ENCODE measurements at regions not wholly inside any gene's neighbourhood (a gene's known extent, or its start where the extent isn't known, plus 50 kb on each side); places are given as distances from the start of the nearest gene placed in this dataset.

DNA sequence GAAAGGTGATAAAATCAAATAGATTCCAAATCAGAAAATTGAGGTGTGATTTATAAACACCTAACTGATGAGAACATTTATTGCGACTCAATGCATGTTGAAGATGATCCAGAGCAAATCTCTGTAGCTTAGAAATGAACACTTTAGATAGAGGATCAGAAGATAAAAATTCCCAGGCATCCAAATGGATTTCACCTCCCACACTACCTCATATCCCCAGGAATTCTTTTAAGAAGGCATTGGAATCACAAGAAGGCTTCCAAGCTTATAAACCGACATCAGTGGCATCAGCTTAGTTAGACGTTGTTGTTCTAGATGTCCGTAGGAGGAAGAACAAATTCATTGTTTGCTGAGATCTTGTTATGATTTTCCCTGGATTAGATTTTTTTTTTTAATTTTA, 154.4 kb downstream of the EBLN2 start:
- intact Hi-C loops (cut with micrococcal nuclease), result no loop called here
- H3K4me1 Mint-ChIP-seq (ENCODE audit: low read depth), result no peaks in the 10 kb centered on the region
- ChIA-PET POLR2A (no interaction called here), CTCF (no interaction called here)
- H3K4me3 Mint-ChIP-seq, result no peak overlapping the region
- no peaks in the 10 kb centered on the region for H3K9me3 Mint-ChIP-seq
- no peak overlapping the region for H3K27ac Mint-ChIP-seq
- no peak for ATAC-seq
- DNase-seq, result no peak
- TF ChIP-seq, protein P1, sequence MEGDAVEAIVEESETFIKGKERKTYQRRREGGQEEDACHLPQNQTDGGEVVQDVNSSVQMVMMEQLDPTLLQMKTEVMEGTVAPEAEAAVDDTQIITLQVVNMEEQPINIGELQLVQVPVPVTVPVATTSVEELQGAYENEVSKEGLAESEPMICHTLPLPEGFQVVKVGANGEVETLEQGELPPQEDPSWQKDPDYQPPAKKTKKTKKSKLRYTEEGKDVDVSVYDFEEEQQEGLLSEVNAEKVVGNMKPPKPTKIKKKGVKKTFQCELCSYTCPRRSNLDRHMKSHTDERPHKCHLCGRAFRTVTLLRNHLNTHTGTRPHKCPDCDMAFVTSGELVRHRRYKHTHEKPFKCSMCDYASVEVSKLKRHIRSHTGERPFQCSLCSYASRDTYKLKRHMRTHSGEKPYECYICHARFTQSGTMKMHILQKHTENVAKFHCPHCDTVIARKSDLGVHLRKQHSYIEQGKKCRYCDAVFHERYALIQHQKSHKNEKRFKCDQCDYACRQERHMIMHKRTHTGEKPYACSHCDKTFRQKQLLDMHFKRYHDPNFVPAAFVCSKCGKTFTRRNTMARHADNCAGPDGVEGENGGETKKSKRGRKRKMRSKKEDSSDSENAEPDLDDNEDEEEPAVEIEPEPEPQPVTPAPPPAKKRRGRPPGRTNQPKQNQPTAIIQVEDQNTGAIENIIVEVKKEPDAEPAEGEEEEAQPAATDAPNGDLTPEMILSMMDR (IDR thresholded peaks at IDR 0.05), result no peak
- H3K27me3 Mint-ChIP-seq, result no peaks in the 10 kb centered on the region
- no peaks in the 10 kb centered on the region for H3K36me3 Mint-ChIP-seq (ENCODE audit: low read depth)

DNA sequence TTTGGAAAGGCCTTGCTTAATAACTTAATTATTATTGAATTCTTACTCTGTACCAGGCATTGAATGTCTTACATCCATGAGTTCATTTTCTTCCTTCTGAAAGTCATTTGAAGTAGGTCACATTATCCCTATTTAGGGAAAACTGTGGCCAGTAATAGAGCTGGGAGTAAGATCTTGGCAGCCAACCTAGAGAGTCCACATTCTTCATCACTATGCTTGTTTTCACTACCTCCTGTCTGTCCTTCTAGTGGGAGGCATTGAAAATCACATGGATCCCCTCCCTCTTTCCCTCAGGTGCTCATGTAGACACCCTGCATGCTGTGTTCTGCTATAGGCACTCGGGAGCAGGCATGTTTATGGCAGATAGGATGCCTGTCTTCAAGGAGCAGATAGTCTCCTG, 154.9 kb downstream of the EBLN2 start:
- CTCF ChIA-PET, result no interaction called here
- Mint-ChIP-seq H3K36me3 (ENCODE audit: low read depth) (no peaks in the 10 kb centered on the region), H3K27me3 (no peaks in the 10 kb centered on the region), H3K4me3 (no peak overlapping the region), H3K9me3 (no peaks in the 10 kb centered on the region), H3K27ac (no peak overlapping the region), H3K4me1 (ENCODE audit: low read depth) (no peaks in the 10 kb centered on the region)
- POLR2A ChIA-PET, result no interaction called here
- ATAC-seq (no peak), DNase-seq (no peak)
- intact Hi-C loops (cut with micrococcal nuclease), result no loop called here
- TF ChIP-seq, protein P1 (IDR thresholded peaks at IDR 0.05), result no peak

DNA sequence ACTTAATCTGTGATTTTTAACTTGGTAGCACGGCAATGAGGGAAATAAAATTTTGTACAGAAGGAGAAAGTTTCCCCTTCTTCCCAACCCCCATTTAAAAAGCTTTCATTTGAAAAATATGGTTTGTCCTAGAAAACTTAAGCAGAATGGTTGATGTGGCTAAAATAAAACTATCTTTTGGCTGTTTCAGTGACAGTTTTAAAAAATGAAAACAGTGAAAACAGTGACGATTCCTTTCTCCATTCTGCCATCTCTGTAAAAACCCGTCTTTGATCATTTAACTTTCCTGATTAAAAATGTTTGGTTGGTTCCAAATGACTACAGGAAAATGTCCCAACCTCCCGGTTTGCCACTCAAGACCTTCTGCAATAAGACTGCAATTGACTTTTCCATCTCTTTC, 160.7 kb downstream of the EBLN2 start:
- Mint-ChIP-seq H3K9me3 (no peaks in the 10 kb centered on the region), H3K27me3 (peaks cover 1% of the 10 kb centered on the region), H3K27ac (no peak overlapping the region), H3K4me3 (no peak overlapping the region), H3K4me1 (ENCODE audit: low read depth) (no peaks in the 10 kb centered on the region), H3K36me3 (ENCODE audit: low read depth) (no peaks in the 10 kb centered on the region)
- DNase-seq (no peak), ATAC-seq (no peak)
- intact Hi-C loops (cut with micrococcal nuclease), result no loop called here
- POLR2A ChIA-PET, result interaction anchor here (1.2 kb wide), 1 partner anchor 13 kb away, joined by 4 read pairs; no protein-coding TSS in a partner anchor
- CTCF ChIA-PET, result no interaction called here
- TF ChIP-seq, protein P1 (IDR thresholded peaks at IDR 0.05), result no peak

DNA sequence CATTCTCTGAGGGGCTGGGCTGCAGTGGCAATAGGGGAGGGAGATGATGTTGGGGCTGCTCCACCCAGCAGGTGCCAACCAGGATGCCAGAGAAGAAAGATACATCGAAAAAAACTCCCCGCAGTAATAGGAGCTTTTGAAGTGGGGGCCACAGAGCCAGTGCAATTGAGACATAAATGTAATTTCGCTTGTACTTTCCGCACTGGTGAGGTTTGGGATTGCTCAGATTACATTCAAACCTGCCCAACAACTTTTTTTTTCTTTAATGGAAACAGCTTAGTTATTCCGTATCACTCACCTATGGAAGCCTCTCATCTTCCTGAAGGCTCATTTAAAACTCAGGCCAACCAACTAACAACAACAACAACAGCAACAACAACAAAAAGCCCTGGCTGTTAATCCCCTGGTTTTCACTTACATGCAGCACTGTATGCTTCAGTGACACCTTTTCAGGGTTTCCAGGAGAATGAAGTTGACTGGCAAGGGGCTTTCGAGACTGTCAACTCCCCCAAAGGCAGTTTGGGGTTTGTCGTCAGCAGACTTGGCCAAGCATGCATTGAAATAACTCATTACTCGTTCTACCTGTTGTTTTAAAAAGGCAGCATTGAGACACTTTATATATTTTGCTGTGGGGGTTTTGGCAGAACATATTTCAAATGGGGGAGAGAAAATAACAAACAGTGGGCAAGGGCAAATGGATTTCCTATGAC, 163.8 kb downstream of the EBLN2 start:
- Mint-ChIP-seq H3K27me3 (peaks cover 1% of the 10 kb centered on the region), H3K27ac (no peak overlapping the region), H3K4me1 (ENCODE audit: low read depth) (no peaks in the 10 kb centered on the region), H3K36me3 (ENCODE audit: low read depth) (no peaks in the 10 kb centered on the region), H3K9me3 (no peaks in the 10 kb centered on the region), H3K4me3 (no peak overlapping the region)
- no peak for DNase-seq
- CTCF ChIA-PET, result interaction anchor here (1.0 kb wide), 1 partner anchor 277 kb away, joined by 3 read pairs; no protein-coding TSS in a partner anchor
- ATAC-seq, result no peak
- intact Hi-C loops (cut with micrococcal nuclease), result no loop called here
- TF ChIP-seq, protein P1 (IDR thresholded peaks at IDR 0.05), result no peak
- POLR2A ChIA-PET, result no interaction called here

DNA sequence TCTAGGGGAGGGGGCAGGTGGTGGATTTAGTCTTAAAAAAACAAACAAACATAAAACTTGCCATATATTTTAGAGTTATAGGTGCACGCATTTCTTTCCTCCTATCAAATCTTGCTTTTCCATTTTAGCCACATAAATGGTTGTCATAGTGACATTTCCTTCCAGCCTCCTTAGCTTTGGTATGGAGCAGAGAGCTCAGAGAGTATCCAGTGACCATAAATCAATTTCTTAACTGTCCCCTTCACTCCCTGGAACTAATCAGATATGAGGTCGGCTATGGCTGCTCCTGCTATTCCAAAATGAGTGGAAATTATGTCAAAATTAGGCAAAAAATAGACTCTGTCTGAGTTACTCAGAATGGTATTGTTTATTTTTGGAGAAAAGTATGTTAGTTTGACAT, 164.5 kb downstream of the EBLN2 start:
- no peak for ATAC-seq
- CTCF ChIA-PET, result no interaction called here
- no peaks in the 10 kb centered on the region for H3K4me1 Mint-ChIP-seq (ENCODE audit: low read depth)

More for the DNA sequence above, 164.5 kb downstream of the EBLN2 start:
- Mint-ChIP-seq H3K36me3 (ENCODE audit: low read depth) (no peaks in the 10 kb centered on the region), H3K4me3 (no peak overlapping the region), H3K9me3 (no peaks in the 10 kb centered on the region), H3K27ac (no peak overlapping the region), H3K27me3 (peaks cover 1% of the 10 kb centered on the region)
- intact Hi-C loops (cut with micrococcal nuclease), result no loop called here
- DNase-seq, result no peak
- TF ChIP-seq, protein P1 (IDR thresholded peaks at IDR 0.05), result no peak
- POLR2A ChIA-PET, result no interaction called here

Measured in activated CD8-positive, alpha-beta T cell treated with anti-CD3 and anti-CD28 coated beads for 36 hours (primary cell).